Hepatocyte (in vitro differentiated cells): ENCODE measurements at regions not wholly inside any gene's neighbourhood (a gene's known extent, or its start where the extent isn't known, plus 50 kb on each side); places are given as distances from the start of the nearest gene placed in this dataset.

Experiments used
- DNase-seq: peaks from one replicate; pipeline ENCODE4 v3.0.0-alpha.2; 2016; ENCODE audit warnings: low spot score
- H2AFZ ChIP-seq: fragments of 200-600 bp; sonication (generic); 2 replicates; pipeline ENCODE4 v1.6.0; 2016; ENCODE audit warnings: antibody characterized with exemption, mild to moderate bottlenecking
- H3K27ac ChIP-seq: fragments of 200-600 bp; sonication (generic); 2 replicates; pipeline ENCODE4 v1.5.1; 2016; ENCODE audit warnings: mild to moderate bottlenecking
- H3K27me3 ChIP-seq: fragments of 200-600 bp; sonication (generic); 2 replicates; pipeline ENCODE4 v1.6.1; 2016
- H3K36me3 ChIP-seq: fragments of 200-600 bp; sonication (generic); replicated peaks from 2 replicates; pipeline ENCODE4 v1.5.1; 2016; ENCODE audit warnings: low read depth; ENCODE audit not compliant: insufficient read depth
- H3K4me1 ChIP-seq: fragments of 200-600 bp; sonication (generic); 2 replicates; pipeline ENCODE4 v1.5.1; 2016; ENCODE audit warnings: mild to moderate bottlenecking, moderate library complexity; ENCODE audit not compliant: insufficient read depth
- H3K4me2 ChIP-seq: fragments of 200-600 bp; sonication (generic); 2 replicates; pipeline ENCODE4 v1.6.0; 2016
- H3K4me3 ChIP-seq: fragments of 200-600 bp; sonication (generic); 2 replicates; pipeline ENCODE4 v1.5.1; 2016; ENCODE audit warnings: mild to moderate bottlenecking
- H3K79me2 ChIP-seq: fragments of 200-600 bp; sonication (generic); 2 replicates; pipeline ENCODE4 v1.6.0; 2017; ENCODE audit warnings: mild to moderate bottlenecking
- H3K9me2 ChIP-seq: fragments of 200-600 bp; sonication (generic); replicated peaks from 2 replicates; pipeline ENCODE4 v1.6.0; 2017; ENCODE audit warnings: mild to moderate bottlenecking; ENCODE audit not compliant: insufficient read depth
- H3K9me3 ChIP-seq: fragments of 200-600 bp; sonication (generic); 2 replicates; pipeline ENCODE4 v1.5.1; 2016; ENCODE audit warnings: low read depth, mild to moderate bottlenecking
- H4K20me1 ChIP-seq: fragments of 200-600 bp; sonication (generic); 2 replicates; pipeline ENCODE4 v1.6.0; 2016; ENCODE audit warnings: mild to moderate bottlenecking; ENCODE audit not compliant: insufficient read depth, poor library complexity, severe bottlenecking
- EZH2 ChIP-seq: fragments of 200-600 bp; sonication (generic); IDR thresholded peaks from 2 replicates; pipeline ENCODE4 v1.6.1; 2016; ENCODE audit warnings: antibody characterized with exemption, mild to moderate bottlenecking, borderline replicate concordance
- EZH2phosphoT487 ChIP-seq: fragments of 200-600 bp; sonication (generic); IDR thresholded peaks from one replicate; pipeline ENCODE4 v1.6.1; 2018; ENCODE audit warnings: antibody characterized with exemption, mild to moderate bottlenecking, low read depth, moderate library complexity; ENCODE audit not compliant: unreplicated experiment, severe bottlenecking
- WGBS: methylation state at CpG from one replicate; pipeline ENCODE4 v1.1.6; 2016; ENCODE audit warnings: low lambda C conversion rate; ENCODE audit errors: missing lambda C conversion rate; 5-methylcytosine and 5-hydroxymethylcytosine counted together
- TF ChIP-seq, protein P1 (sequence below): fragments of 200-600 bp; sonication (generic); IDR thresholded peaks from 2 replicates; pipeline ENCODE4 v1.5.1; 2016; ENCODE audit warnings: antibody characterized with exemption, mild to moderate bottlenecking; ENCODE audit not compliant: poor library complexity

- no peaks in the 10 kb centered on the region for H4K20me1 ChIP-seq
- no peak overlapping the region for H3K4me2 ChIP-seq
- peaks cover 2% of the 10 kb centered on the region for H3K79me2 ChIP-seq
- H3K9me3 ChIP-seq, result no peaks in the 10 kb centered on the region
- H3K27me3 ChIP-seq, result no peaks in the 10 kb centered on the region
- DNase-seq, result no peak
- no peak overlapping the region for H3K4me3 ChIP-seq
- no peaks in the 10 kb centered on the region for H3K36me3 ChIP-seq
- H3K27ac ChIP-seq, result peak overlapping the region; percentile 57
- H2AFZ ChIP-seq, result no peak overlapping the region
- WGBS, result 79% methylated on average over 7 of the region's 7 CpGs
- no peak for TF ChIP-seq EZH2phosphoT487
- no peak for TF ChIP-seq EZH2
- TF ChIP-seq, protein P1, sequence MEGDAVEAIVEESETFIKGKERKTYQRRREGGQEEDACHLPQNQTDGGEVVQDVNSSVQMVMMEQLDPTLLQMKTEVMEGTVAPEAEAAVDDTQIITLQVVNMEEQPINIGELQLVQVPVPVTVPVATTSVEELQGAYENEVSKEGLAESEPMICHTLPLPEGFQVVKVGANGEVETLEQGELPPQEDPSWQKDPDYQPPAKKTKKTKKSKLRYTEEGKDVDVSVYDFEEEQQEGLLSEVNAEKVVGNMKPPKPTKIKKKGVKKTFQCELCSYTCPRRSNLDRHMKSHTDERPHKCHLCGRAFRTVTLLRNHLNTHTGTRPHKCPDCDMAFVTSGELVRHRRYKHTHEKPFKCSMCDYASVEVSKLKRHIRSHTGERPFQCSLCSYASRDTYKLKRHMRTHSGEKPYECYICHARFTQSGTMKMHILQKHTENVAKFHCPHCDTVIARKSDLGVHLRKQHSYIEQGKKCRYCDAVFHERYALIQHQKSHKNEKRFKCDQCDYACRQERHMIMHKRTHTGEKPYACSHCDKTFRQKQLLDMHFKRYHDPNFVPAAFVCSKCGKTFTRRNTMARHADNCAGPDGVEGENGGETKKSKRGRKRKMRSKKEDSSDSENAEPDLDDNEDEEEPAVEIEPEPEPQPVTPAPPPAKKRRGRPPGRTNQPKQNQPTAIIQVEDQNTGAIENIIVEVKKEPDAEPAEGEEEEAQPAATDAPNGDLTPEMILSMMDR, result no peak
- H3K9me2 ChIP-seq, result no peaks in the 10 kb centered on the region
- H3K4me1 ChIP-seq, result peaks cover 37% of the 10 kb centered on the region
Observed at GRCh38 chr1:94739521-94740061, 80.6 kb upstream of the SLC44A3 start.

GRCh38 chr1:94738371-94738770 lies 81.8 kb upstream of the SLC44A3 start:
- Histone ChIP-seq H3K9me3 (no peaks in the 10 kb centered on the region), H3K27ac (peak overlapping the region; percentile 57), H2AFZ (no peak overlapping the region), H3K27me3 (no peaks in the 10 kb centered on the region), H3K4me2 (no peak overlapping the region), H3K4me3 (no peak overlapping the region), H3K9me2 (no peaks in the 10 kb centered on the region), H4K20me1 (no peaks in the 10 kb centered on the region), H3K4me1 (peaks cover 30% of the 10 kb centered on the region), H3K79me2 (peaks cover 3% of the 10 kb centered on the region), H3K36me3 (no peaks in the 10 kb centered on the region)
- no peak for DNase-seq
- TF ChIP-seq EZH2phosphoT487 (no peak), EZH2 (no peak)
- TF ChIP-seq, protein P1, result no peak
- WGBS, result 83% methylated on average over 3 of the region's 3 CpGs

- Histone ChIP-seq H3K4me3 (no peak overlapping the region), H2AFZ (no peak overlapping the region), H3K79me2 (peaks cover 3% of the 10 kb centered on the region), H3K36me3 (no peaks in the 10 kb centered on the region), H3K9me3 (no peaks in the 10 kb centered on the region), H4K20me1 (no peaks in the 10 kb centered on the region), H3K9me2 (no peaks in the 10 kb centered on the region), H3K4me2 (peak overlapping the region; percentile 4), H3K4me1 (peaks cover 25% of the 10 kb centered on the region), H3K27me3 (no peaks in the 10 kb centered on the region), H3K27ac (peak overlapping the region; percentile 57)
- whole genome bisulfite sequencing, result 68% methylated on average over 5 of the region's 5 CpGs
- TF ChIP-seq EZH2 (no peak), EZH2phosphoT487 (no peak)
- TF ChIP-seq, protein P1, result no peak
- DNase-seq, result peak; percentile 44
Observed at GRCh38 chr1:94737124-94737998, 82.8 kb upstream of the SLC44A3 start.
